ENCODE measurements at regions not wholly inside any gene's neighbourhood (a gene's known extent, or its start where the extent isn't known, plus 50 kb on each side); places are given as distances from the start of the nearest gene placed in this dataset.
A peak's percentile ranks its signal among the peaks of the same experiment; 100 is the strongest.

- no peak for DNase-seq (ENCODE audit: low spot score)
Measured at GRCh38 chr6:132973514-132973993, 159.2 kb downstream of the RPS12 start.

- DNase-seq (ENCODE audit: low spot score) = no peak
Measured at GRCh38 chr6:132974122-132974521, 159.8 kb downstream of the RPS12 start.

GRCh38 chr6:132977413-132977812 lies 163.0 kb downstream of the RPS12 start:
- no peak for DNase-seq (ENCODE audit: low spot score)

DNA sequence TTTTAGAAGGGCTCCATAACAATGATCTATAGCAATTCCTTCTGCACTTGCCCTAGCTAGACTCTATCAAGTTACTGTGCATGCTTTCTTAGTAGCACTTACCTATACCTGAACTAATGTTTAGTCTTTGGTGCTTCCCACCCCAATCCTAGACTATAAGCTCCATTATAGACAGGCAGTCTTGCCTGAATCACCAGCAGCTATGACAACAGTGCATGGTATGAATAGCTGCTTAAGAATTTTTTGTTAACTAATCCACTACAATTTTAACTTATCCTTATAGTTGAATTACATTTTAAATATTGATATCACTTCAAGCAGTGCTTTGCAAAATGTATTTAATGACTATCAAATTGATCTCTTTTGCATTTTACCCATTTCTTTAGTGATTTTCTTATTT lies 164.3 kb downstream of the RPS12 start:
- DNase-seq (ENCODE audit: low spot score) = no peak

- DNase-seq (ENCODE audit: low spot score) = no peak
Measured at GRCh38 chr6:132993738-132994137, 179.4 kb downstream of the RPS12 start.

- no peak for DNase-seq (ENCODE audit: low spot score)
Measured at GRCh38 chr6:132995009-132995408, 180.6 kb downstream of the RPS12 start.

- DNase-seq (ENCODE audit: low spot score) = no peak
Measured at GRCh38 chr6:132995432-132995831, 181.1 kb downstream of the RPS12 start.

DNA sequence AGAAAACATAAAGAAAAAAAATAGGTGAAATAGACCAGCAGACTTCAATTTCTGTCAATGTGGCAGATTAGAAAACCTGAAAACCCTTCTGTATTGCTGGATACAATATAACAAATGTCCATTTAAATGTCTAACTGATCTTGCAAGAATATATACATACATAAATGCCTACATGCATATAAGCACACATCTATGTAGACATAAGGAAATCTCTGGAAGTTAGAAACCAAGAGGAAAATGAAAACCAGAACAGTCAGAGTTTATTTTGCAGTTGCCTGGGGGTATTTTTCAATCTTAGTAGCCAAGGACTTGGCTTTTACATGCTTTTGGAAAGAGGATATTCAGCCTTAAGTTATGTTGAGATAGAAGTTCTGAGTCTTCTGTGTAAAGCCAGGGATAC lies 184.0 kb downstream of the RPS12 start:
- DNase-seq (ENCODE audit: low spot score) = no peak

- no peak for DNase-seq (ENCODE audit: low spot score)
Measured at GRCh38 chr6:133001040-133001565, 186.7 kb downstream of the RPS12 start.

GRCh38 chr6:133004304-133004884 lies 190.0 kb downstream of the RPS12 start:
- no peak for DNase-seq (ENCODE audit: low spot score)

DNA sequence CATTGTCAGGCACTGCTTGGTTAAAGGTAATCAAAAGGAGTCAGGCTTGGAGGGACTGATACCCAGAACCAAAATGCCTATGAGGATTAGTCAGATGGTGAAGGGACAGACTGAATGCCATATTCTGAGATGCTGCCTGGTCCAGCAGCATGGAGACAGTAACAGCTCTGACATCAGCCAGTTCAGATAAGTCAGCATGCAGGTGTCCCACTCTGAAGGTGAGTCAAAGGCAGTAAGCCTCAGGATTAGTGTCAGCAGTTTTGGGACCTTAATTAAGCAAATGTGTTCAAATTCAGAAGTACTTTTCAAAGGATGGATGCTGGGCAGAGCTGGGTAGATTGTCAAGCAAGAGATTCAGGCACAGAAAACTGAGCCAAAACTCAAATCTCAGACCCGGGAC lies 198.4 kb downstream of the RPS12 start:
- DNase-seq (ENCODE audit: low spot score) = no peak

GRCh38 chr6:133016631-133017030 lies 202.3 kb downstream of the RPS12 start:
- no peak for DNase-seq (ENCODE audit: low spot score)

DNA sequence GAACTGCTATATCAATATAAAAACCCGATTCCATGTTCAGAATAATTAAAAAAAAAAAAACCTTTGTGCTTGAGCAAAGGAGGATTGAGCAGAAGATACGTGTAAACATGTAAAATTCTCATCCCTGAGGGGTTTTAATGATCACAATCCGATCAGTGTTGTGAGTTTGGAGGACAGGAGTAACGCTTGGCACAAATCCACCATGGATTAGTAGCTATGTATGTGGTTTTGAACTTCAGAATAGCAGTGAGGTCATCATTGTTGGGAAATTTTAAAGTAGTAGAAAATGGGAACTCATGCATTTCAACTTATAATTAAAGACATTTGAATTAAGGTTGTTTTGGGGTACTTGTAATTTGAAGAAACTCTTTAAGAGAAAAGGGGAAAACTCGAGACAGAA lies 203.2 kb downstream of the RPS12 start:
- DNase-seq (ENCODE audit: low spot score) = no peak

DNA sequence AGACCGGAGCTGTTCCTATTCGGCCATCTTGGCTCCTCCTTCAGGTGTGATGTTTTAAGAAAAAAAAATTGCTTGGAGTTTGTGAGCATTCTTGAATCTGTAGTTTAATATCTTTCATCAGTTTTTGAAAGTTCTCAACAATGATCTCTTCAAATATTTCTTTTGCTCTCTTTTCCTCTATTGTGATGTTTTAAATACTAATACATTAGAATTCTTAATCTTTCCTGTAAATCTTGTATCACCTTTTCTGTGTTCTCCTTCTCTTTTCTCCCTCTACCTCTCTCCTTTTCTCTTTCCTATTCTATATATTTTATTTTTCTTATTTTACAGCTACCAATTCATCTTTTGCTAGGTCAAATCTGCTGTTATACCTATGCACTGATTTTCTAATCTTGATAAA lies 212.3 kb downstream of the RPS12 start:
- DNase-seq (ENCODE audit: low spot score) = no peak

- no peak for DNase-seq (ENCODE audit: low spot score)
Measured at GRCh38 chr6:133033263-133033662, 207.9 kb upstream of the EYA4 start.

DNA sequence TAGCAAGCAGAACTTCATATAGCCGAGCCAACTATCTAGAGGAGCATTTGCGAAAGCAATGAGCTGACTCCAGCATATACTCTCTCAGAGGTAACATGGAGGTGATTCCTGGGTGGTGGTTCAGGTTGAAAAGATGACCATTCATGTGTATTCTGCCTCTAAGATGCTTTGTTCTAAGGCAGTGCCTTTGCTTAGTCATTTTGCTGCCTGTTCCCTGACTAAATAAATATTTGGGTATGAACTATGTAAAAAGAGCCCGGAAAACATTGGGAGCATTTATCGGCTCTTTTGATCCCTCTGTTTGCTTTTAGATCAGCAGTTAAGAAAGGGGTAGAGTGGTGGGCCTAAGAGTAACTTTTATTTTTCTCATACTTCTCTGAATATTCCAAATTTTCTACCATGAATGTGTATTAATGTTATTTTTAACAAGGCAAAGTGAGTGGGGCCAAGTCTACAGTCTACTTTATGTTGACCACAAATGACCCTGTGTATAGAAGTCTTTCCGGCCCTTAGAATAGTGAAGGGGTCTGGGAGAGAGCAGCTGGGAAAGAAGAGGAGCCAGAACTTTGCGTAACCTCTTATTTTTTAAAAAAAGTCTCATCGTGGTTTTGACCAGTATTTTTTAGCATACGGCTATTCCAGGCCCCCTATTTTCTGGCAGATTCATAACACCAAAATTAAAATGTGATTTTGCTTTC lies 206.5 kb upstream of the EYA4 start:
- DNase-seq (ENCODE audit: low spot score) = no peak

DNA sequence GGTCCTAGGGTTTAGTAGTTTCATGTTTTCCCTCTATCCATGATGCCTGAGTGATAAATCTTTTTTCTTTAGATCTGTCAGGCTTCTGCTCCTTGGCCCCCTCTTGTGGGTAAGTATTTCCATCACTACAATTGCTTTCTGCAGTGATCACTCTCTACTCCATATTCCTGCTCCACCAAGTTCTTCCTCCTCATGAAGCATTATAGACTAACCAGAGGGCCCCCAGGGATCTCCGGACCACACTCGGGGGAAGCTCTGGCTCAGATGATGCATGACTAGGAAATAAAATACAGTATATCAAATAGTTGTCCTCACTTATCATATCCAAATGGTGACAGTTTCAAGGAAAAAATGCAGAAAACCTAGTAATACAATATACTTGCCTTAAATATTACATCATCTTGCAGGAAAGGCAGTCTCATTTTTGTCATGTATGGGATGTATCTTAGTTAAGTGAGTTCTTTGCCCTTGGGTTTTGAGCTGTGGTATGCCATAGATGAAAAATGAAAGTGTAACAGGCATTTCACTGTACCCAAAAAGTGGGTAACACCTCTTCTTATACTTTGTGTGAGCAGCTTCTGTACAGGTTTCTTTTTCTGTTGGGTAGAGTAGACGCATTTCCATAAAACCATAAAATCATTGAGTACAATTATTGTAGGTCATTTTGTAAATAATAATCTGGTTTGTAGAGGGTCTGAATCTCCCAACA lies 200.9 kb upstream of the EYA4 start:
- peak; percentile 22 for DNase-seq (ENCODE audit: low spot score)

DNA sequence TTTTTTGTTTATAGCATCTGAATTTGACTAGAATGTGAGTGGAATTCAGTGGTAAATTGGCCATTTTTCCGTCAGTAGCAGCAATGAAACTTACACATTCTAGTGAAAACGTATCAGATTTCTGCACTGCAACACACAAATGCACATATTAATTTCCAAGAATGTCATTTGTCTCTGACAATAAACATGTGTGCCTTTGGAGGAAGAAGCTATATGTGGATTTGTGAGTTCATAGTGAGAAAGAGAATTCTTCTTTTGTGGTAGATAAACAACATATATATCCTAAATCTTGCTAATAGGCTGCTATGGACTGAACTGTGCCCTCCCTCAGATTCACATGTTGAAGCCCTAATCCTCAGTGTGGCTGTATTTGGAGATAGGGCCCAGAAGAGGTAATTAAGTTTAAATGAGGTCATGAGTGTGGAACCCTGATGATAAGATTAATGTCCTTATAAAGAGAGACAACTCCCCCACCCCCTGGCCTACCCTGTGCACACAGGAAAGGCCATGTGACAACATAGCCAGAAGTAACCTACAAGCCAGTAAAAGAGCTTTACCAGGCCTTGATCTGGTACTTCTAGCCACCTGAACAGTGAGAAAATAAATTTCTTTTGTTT lies 200.2 kb upstream of the EYA4 start:
- DNase-seq (ENCODE audit: low spot score) = no peak

DNA sequence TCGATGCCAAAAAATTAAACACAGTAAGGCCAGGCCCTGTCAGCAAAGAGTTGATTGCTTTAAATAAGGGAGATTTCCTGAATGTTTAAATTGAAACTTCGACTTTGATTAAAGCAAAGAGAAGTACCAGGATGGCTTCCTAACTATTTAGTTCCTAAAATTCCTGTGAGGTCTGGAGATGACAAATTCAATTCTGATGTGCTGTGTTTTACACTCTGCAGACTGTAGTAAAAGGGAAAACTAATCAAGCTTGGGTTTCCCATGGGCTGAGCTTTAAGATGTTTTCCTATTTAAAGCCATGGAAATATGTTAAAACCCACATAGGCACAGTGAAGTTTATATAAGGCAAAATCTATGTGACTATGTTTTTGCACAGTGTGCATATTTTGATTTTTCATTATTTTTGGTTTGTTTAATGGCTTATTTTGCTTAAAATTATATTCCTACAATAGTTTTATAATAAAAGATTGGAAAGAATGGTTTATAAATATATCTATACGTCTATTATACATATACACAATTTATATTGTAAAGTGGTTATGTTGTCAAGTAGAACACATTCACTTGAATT lies 198.5 kb upstream of the EYA4 start:
- DNase-seq (ENCODE audit: low spot score) = no peak

- DNase-seq (ENCODE audit: low spot score) = no peak
Measured at GRCh38 chr6:133046576-133046975, 194.6 kb upstream of the EYA4 start.

- no peak for DNase-seq (ENCODE audit: low spot score)
Measured at GRCh38 chr6:133047065-133047665, 194.0 kb upstream of the EYA4 start.

GRCh38 chr6:133047706-133048105 lies 193.5 kb upstream of the EYA4 start:
- DNase-seq (ENCODE audit: low spot score) = no peak
